D721Med (cell line): ENCODE measurements at regions not wholly inside any gene's neighbourhood (a gene's known extent, or its start where the extent isn't known, plus 50 kb on each side); places are given as distances from the start of the nearest gene placed in this dataset.

Experiments used
- DNase-seq: peaks from one replicate; pipeline ENCODE4 v3.0.0; 2011; ENCODE audit warnings: low spot score; ENCODE audit not compliant: insufficient read length
- FAIRE-seq: peaks from 2 replicates; lab custom pipeline; 2011; peaks lifted over from hg19 to GRCh38; lab: Jason Lieb, UNC
- TF ChIP-seq, protein P1 (sequence below): IDR thresholded peaks from 2 replicates; pipeline ENCODE4 v1.5.1; 2012; ENCODE audit warnings: mild to moderate bottlenecking, control low read depth; ENCODE audit not compliant: insufficient read depth; ENCODE audit errors: missing control alignments

DNA sequence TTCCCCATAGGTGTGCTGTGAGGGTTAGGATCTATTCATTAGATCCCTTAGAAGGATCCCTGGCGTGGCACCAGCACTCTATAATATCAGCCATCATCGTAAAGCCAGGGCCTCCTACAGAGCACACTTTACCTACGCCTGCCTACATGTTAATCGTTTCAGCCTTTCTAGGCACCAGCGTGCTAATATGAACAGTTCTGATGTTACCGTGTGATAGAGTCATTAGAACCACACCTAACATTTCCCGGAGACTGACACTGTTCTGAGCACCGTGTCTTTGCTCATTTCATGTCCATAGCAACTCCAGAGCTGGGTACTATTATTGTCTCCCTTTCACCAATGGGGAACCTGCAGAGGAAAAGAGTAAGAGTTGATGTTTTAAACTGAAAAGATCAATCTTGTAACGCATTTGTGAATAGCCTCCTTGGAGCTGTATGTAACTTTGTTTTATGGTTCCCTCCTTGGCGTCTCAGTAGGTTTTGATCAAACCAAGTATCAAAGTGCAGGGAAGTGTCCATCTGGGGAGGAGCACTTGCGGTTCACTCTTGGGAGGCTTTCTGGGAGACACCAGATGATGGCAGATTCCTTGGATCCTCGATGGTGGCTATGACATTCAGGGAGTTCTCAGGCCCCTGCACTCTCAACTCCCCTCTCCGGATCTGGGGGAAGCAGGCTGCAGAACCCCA, 73.8 kb upstream of the KCNG1 start:
- FAIRE-seq (no peak), DNase-seq (no peak)
- TF ChIP-seq, protein P1, sequence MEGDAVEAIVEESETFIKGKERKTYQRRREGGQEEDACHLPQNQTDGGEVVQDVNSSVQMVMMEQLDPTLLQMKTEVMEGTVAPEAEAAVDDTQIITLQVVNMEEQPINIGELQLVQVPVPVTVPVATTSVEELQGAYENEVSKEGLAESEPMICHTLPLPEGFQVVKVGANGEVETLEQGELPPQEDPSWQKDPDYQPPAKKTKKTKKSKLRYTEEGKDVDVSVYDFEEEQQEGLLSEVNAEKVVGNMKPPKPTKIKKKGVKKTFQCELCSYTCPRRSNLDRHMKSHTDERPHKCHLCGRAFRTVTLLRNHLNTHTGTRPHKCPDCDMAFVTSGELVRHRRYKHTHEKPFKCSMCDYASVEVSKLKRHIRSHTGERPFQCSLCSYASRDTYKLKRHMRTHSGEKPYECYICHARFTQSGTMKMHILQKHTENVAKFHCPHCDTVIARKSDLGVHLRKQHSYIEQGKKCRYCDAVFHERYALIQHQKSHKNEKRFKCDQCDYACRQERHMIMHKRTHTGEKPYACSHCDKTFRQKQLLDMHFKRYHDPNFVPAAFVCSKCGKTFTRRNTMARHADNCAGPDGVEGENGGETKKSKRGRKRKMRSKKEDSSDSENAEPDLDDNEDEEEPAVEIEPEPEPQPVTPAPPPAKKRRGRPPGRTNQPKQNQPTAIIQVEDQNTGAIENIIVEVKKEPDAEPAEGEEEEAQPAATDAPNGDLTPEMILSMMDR, result no peak

DNA sequence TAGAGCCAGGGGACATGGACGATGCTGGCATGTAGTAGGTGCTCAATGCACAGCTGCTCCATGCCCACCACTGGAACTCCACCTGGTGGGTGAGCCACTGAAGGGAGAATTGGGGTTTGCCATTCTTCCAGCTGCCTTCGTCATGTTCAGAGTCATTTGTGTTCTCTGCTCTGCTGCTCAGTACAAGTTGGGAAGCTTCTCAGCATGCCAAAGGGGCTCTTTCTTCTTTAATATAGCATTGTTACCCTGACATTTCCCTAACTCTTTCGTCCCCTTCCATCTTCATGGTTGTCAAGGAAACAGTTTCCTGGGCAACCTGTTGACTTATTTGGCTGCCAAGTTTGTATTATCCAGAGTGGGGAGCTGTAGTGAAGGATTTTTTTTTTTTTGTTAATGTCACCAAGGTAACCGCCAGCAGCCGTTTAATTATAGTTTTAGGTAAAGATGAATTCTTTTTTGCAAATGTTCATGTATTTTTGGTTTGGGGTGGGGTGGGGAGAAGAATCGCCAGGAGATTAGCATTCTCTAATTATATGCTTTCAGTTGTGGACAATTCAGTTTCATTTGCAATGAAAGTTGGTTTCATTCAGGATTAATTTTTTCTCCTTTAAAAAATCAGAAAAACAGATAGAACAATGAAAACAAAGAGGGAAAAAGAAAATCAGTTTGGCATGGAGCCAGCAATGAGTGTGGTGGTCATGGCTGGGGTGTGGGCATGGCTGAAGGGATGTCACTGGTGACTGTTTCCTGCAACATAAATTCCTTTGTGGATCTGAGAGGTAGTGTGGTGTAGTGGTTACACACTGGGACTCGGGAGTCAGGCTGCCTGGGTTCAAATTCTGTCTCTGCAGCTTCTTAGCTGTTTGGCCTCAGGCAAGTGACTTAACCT, 73.0 kb upstream of the KCNG1 start:
- DNase-seq (no peak), FAIRE-seq (no peak)
- TF ChIP-seq, protein P1, result no peak

DNA sequence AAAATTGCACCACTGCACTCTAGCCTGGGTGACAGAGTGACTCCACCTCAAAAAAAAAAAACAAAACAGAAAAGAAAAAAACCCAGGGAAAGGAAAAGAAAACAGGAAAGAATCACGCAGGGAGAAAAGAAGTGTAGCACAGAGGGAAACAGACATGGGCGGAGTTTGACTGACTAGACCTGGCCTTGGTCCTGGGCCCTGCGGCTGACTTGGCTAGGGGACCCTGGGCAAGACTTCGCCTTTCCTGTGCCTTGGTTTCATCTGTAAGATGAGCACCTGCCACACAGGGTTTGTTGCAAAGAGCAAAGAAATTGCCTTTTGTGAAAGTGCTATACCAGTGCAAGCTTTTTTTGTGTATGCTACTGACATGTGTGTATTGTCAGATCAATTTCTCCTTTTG, 71.3 kb upstream of the KCNG1 start:
- DNase-seq (no peak), FAIRE-seq (no peak)
- TF ChIP-seq, protein P1, result no peak

DNA sequence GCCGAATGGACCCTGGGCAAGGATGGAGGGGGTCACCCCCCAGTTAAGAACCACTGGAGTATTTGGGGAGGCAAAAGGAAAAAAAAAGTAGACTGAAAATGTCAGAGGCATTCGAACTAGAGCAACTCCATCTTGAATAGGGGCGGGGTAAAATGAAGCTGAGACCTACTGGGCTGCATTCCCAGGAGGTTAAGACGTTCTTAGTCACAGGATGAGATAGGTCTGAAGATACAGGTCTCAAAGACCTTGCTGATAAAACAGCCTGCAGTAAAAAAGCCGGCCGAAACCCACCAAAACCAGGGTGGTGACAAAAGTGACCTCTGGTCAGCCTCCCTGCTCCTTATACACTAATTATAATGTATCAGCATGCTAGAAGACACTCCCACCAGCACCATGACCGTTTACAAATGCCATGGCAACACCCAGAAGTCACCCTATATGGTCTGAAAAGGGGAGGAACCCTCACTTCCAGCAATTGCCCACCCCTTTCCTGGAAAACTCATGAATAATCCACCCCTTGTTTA, 70.4 kb upstream of the KCNG1 start:
- FAIRE-seq, result no peak
- DNase-seq, result no peak
- TF ChIP-seq, protein P1, result no peak

DNA sequence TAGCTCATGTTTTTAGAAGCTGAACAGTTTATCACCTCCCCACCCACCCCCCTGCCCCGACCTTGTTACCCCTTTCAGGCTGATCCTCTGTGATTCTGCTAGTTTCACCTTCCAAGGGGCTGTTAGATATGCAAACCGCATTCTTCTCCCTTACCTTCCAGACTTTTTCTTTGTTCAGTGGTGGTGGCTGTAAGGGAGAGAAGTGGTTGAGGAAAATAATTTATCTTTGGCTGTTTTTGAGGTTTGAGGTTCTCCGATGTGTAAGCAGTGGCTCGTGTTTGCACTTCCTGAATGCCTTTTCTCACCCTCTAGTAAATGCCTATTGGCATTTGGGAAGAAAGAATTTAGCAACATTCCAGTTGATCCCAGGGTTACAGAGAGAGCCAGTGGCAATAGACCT, 69.4 kb upstream of the KCNG1 start:
- FAIRE-seq (no peak), DNase-seq (no peak)
- TF ChIP-seq, protein P1, result no peak

DNA sequence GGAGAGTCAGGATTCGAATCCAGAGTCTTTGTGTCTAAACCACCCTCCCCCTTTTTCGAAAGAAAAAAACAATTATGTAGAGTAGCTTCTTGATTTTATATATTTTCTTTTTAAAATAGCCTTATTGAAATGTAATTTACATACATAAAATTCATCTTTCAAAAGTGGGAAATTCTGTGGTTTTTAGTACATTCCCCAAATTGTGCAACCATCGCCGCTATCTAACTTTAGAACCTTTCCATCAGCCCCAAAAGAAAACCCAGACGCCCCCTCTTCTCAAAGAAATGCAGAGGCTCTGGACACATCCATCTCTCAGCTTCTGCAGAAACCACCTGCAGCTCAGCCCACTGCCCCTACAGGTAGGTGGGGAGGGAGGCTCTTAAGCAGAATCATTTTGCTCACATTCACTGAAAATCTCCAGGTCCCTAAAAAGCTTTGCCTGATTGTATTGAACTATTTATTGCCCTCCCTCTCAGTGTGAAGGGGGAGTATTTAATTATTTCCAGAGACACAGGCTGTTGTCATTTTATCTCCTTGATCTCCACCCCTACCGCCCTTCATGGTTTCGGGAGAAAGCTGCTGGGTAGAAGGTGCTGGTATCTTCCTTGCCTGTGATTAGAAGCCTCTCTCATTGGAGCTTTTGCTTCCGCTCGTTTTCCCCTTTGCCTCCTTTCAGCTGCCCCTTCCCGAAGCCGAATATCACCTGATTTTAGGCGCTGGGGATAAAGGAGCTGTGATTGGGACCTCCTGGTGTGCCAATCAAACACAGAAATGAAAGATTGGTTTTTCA, 68.7 kb upstream of the KCNG1 start:
- no peak for DNase-seq
- FAIRE-seq, result no peak
- TF ChIP-seq, protein P1, result no peak
